Fibroblast of villous mesenchyme (primary cell): ENCODE measurements at regions not wholly inside any gene's neighbourhood (a gene's known extent, or its start where the extent isn't known, plus 50 kb on each side); places are given as distances from the start of the nearest gene placed in this dataset.

Experiments used
- DNase-seq: peaks from one replicate; pipeline ENCODE4 v3.0.0-alpha.2; 2010; ENCODE audit warnings: low read depth
- H3K4me3 ChIP-seq: 2 replicates; pipeline ENCODE4 v1.5.1; 2011; ENCODE audit warnings: low read depth, mild to moderate bottlenecking, low read length
- CTCF ChIP-seq: IDR thresholded peaks from 2 replicates; pipeline ENCODE4 v1.5.1; 2012; ENCODE audit warnings: low read depth, mild to moderate bottlenecking, low read length; ENCODE audit not compliant: insufficient read depth

DNA sequence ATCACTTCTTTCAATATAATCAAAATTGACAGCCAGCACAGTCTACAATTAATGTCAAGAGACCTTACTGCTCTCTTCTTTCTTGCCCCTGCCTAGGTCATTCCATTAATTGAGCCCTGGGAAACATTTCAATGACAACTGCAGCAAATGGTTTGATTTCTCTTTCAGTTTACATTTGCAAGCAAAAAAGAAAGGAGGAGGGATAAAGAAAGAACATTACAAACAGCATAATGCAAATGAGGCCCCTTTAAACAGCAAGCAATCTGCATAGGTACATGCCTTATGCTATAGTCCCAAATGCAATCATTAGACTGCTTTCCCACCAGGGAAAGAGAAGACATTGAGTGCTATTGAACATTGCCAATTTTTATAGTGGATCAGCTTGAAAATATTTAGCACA lies 655.0 kb upstream of the CDH2 start:
- DNase-seq = no peak
- TF ChIP-seq CTCF = no peak
- H3K4me3 ChIP-seq = no peak overlapping the region

GRCh38 chr18:28831476-28831875 lies 654.5 kb upstream of the CDH2 start:
- TF ChIP-seq CTCF = no peak
- no peak for DNase-seq
- H3K4me3 ChIP-seq = no peak overlapping the region

GRCh38 chr18:28826107-28826506 lies 649.2 kb upstream of the CDH2 start:
- no peak overlapping the region for H3K4me3 ChIP-seq
- no peak for TF ChIP-seq CTCF
- no peak for DNase-seq

DNA sequence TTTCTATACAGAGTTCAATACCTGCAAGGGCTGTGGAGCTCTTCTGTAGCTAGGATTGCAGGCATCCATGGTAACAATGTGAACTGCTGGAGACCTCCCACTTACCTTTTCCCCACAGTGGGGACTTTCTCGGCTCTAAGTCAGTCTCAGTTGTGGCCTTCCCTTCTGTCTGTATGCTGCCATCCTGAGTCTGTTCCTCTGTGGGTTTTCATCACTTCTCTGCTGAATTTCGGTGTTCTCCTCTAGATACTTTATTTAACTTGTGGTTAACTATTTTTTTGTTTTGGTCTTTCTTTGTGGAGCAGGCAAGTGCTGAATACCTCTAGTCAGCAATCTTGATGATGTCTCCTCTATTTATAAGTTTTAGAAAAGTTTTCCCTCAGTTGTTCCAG lies 647.2 kb upstream of the CDH2 start:
- no peak for DNase-seq
- no peak overlapping the region for H3K4me3 ChIP-seq
- no peak for TF ChIP-seq CTCF

DNA sequence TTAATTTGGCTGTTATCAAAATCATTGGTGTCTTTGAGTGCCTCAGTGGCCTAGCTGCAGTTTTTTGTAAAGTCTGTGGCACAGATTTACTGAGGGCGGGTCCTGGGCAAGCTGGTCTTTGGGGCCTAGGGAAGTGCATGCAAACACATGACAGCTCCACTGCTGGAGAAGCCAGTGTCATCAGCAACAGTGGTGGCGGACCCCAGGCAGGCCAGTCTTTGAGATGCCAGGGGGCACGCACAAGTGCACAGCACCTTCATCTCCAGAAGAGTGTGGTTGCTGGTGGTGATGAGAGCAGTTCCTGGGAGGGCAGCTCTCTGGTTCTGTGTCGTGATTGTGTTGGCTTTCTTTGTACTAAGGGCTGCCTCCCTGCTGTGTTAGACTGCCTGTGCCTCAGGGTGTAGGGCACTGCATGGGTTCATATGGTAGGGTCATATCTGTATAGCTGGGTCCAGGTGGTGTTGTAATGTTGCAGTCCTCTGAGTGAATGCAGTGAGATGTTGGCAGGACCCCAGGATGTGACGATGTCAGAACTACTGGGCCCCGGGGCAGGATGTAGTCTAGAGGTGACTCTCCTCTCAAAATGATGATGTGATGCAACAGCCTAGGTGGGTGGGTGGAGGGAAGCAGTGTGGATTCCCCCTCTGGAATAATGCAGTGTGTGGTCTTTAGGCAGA lies 646.7 kb upstream of the CDH2 start:
- no peak for DNase-seq
- no peak for TF ChIP-seq CTCF
- H3K4me3 ChIP-seq = no peak overlapping the region

GRCh38 chr18:28820353-28820752 lies 643.4 kb upstream of the CDH2 start:
- DNase-seq = no peak
- TF ChIP-seq CTCF = no peak
- H3K4me3 ChIP-seq = no peak overlapping the region

DNA sequence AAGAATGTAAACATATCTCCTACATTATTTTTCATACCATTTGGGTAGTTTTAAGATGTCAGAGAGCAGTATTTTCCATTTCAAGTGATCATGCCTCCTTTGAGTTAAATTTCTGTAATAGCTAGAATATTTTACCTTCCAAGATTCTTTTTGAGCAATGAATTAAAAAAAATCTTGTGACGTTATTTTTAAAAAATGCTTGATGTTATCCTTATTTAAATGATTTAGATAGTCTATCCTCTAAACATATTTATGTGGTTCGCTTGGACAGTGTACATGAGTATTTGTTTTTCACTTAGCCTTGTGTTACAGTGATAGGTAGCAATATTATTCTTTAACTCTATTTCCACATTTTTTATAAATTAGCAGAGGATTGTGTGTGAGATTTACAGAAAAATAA lies 639.2 kb upstream of the CDH2 start:
- no peak for TF ChIP-seq CTCF
- peak; percentile 22 for DNase-seq
- H3K4me3 ChIP-seq = no peak overlapping the region
